CD4-positive, alpha-beta T cell (primary cell): ENCODE measurements at regions not wholly inside any gene's neighbourhood (a gene's known extent, or its start where the extent isn't known, plus 50 kb on each side); places are given as distances from the start of the nearest gene placed in this dataset.

Source experiments
- ATAC-seq: fragments of 200-7000 bp; cut with Tn5 transposase; one replicate; pipeline ENCODE4 v1.10.0; 2022; ENCODE audit warnings: mild to moderate bottlenecking; ENCODE audit not compliant: poor library complexity
- CTCF ChIA-PET: fragments of 350-600 bp; sonication (Branson Sonifier 250); formaldehyde crosslinking; loops from one replicate; lab custom pipeline; 2021; ENCODE audit warnings: antibody characterized with exemption, inconsistent platforms; lab: Charles Lee
- POLR2A ChIA-PET: fragments of 350-600 bp; sonication (Branson Sonifier 250); formaldehyde crosslinking; loops from one replicate; lab custom pipeline; 2021; ENCODE audit warnings: antibody characterized with exemption, inconsistent platforms; lab: Charles Lee
- DNase-seq, 14 experiments: peaks; one replicate each; pipeline ENCODE4 v3.0.0-alpha.2; 2013 to 2020; ENCODE audit warnings: mixed read lengths in 2 of 14
- H3K27ac ChIP-seq, 2 donors: one replicate each; pipeline versions ENCODE4 v1.5.1 to v1.7.0; 2013; ENCODE audit warnings: low read length in 2 of 2, low read depth in 1 of 2, mild to moderate bottlenecking in 1 of 2
- H3K27me3 ChIP-seq, 2 experiments: 1 replicate in 1 of 2; 2 replicates in 1 of 2; pipeline versions ENCODE4 v1.6.1 to v1.7.0; 2013; ENCODE audit warnings: low read length in 2 of 2, control low read depth in 1 of 2, mild to moderate bottlenecking in 1 of 2, moderate library complexity in 1 of 2; ENCODE audit not compliant: insufficient read depth in 2 of 2, control insufficient read depth in 1 of 2
- H3K36me3 ChIP-seq: one replicate; pipeline ENCODE4 v1.6.1; 2013; ENCODE audit warnings: low read length, control low read depth; ENCODE audit not compliant: insufficient read depth
- H3K4me1 ChIP-seq: one replicate; pipeline ENCODE4 v1.6.1; 2013; ENCODE audit warnings: low read length, control low read depth; ENCODE audit not compliant: insufficient read depth
- H3K4me3 ChIP-seq: one replicate; pipeline ENCODE4 v1.5.1; 2013; ENCODE audit warnings: mild to moderate bottlenecking, low read length, moderate library complexity
- H3K9me3 ChIP-seq, 2 experiments: 1 replicate in 1 of 2; 2 replicates in 1 of 2; pipeline versions ENCODE4 v1.6.1 to v1.7.0; 2013; ENCODE audit warnings: low read length in 2 of 2, mild to moderate bottlenecking in 2 of 2, control low read depth in 1 of 2, moderate library complexity in 1 of 2; ENCODE audit not compliant: control insufficient read depth in 1 of 2, insufficient read depth in 1 of 2
- H3K27ac Mint-ChIP-seq: one replicate; pipeline ENCODE4 v1.8.0; 2020; ENCODE audit warnings: mixed read lengths
- H3K27me3 Mint-ChIP-seq: one replicate; pipeline ENCODE4 v1.8.0; 2021; ENCODE audit warnings: mixed read lengths
- H3K36me3 Mint-ChIP-seq: one replicate; pipeline ENCODE4 v1.8.0; 2021; ENCODE audit warnings: low read depth, mixed read lengths
- H3K4me1 Mint-ChIP-seq: one replicate; pipeline ENCODE4 v1.8.0; 2021; ENCODE audit warnings: low read depth, mixed read lengths
- H3K4me3 Mint-ChIP-seq: one replicate; pipeline ENCODE4 v1.8.0; 2020; ENCODE audit warnings: mild to moderate bottlenecking, mixed read lengths
- H3K9me3 Mint-ChIP-seq: one replicate; pipeline ENCODE4 v1.8.0; 2020; ENCODE audit warnings: mixed read lengths
- intact Hi-C, 2 experiments: fragments of 100-400 bp; cut with DNase I in 1 of 2; cut with micrococcal nuclease in 1 of 2; formaldehyde crosslinking; loops; one replicate each; pipeline versions ENCODE4 v1.15.1 to v1.9.0; 2023 to 2025; cut with DNase I, micrococcal nuclease
- TF ChIP-seq, protein P1 (sequence below): fragments of 200-600 bp; IDR thresholded peaks from one replicate; pipeline ENCODE4 v1.8.0; 2022; ENCODE audit warnings: antibody characterized with exemption, mild to moderate bottlenecking

DNA sequence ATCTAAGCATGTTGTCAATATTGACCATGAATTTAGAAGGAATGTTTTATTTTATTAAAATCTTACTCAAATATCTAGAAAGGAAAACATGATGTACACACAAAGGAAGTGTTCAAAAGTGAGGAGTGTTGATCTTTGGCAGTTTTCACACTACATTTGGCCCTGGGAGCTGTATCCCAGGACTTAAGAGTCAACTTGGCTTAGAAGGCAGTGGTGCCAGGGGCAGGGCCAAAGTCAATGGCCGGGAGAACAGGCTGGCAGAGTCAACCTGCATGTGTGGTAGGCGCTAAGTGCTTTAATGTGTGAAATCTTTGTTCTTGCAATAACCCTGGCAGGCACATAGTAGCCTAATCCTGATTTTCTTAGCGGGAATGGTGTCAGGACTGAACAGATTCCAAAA lies 228.4 kb downstream of the TENT4A start:
- Histone ChIP-seq H3K27me3 (no peaks in the 10 kb centered on the region), H3K36me3 (no peaks in the 10 kb centered on the region), H3K27ac (no peak overlapping the region), H3K4me1 (no peaks in the 10 kb centered on the region), H3K4me3 (no peak overlapping the region), H3K9me3 (no peaks in the 10 kb centered on the region)
- no peaks in the 10 kb centered on the region for H3K36me3 Mint-ChIP-seq
- no peak overlapping the region for H3K4me3 Mint-ChIP-seq
- ChIA-PET CTCF (no interaction called here), POLR2A (no interaction called here)
- no peaks in the 10 kb centered on the region for H3K9me3 Mint-ChIP-seq
- DNase-seq = no peak
- no peaks in the 10 kb centered on the region for H3K4me1 Mint-ChIP-seq
- H3K27ac Mint-ChIP-seq = no peak overlapping the region
- H3K27me3 Mint-ChIP-seq = peaks cover 20% of the 10 kb centered on the region
- no peak for ATAC-seq
- TF ChIP-seq, protein P1, sequence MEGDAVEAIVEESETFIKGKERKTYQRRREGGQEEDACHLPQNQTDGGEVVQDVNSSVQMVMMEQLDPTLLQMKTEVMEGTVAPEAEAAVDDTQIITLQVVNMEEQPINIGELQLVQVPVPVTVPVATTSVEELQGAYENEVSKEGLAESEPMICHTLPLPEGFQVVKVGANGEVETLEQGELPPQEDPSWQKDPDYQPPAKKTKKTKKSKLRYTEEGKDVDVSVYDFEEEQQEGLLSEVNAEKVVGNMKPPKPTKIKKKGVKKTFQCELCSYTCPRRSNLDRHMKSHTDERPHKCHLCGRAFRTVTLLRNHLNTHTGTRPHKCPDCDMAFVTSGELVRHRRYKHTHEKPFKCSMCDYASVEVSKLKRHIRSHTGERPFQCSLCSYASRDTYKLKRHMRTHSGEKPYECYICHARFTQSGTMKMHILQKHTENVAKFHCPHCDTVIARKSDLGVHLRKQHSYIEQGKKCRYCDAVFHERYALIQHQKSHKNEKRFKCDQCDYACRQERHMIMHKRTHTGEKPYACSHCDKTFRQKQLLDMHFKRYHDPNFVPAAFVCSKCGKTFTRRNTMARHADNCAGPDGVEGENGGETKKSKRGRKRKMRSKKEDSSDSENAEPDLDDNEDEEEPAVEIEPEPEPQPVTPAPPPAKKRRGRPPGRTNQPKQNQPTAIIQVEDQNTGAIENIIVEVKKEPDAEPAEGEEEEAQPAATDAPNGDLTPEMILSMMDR = no peak
- intact Hi-C loops = no loop called here

DNA sequence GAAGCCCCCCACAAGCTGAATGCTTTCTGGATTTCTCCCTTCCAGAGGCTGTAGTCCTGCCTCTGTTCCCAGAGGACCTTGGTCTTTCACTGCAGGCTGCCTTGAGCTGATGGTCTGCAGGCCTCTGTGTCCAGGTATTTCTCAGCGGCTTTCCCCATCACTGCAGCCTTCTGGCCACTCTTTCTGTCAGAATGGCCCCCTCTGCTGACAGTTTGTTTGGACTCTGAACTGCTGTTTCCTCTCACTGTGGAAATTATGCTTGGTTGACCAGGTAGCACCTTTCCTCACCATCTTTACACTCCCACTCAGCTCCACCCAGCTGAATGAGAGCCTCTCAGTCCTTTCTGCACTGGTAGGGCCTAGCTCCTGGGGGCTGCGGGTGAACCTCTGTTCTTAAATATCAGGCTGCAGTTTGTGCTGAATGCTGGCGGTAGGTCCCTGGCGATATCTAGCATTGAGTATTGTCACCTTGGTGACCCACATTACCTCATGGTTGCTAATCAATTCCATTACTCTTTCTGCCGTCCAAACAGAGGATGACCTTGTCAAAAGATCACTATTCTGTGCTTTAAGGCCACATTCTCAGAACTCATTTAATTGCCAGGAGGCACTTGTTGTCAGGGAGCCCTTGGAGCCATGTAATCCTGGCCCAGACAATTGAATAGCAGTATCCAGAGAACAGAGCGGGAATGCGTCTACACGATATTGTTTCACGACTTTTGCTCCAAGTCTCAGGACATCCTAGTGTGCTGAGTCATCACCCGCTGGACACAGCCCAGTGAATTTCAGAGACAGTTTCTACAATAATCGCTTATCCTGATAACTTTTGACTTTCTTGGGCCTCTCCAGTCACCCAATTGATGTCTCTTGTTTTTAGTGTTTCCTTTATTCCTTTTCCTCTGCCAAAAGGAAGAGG lies 230.2 kb downstream of the TENT4A start:
- no peaks in the 10 kb centered on the region for H3K9me3 ChIP-seq
- peaks cover 11% of the 10 kb centered on the region for H3K27me3 Mint-ChIP-seq
- H3K4me1 Mint-ChIP-seq = no peaks in the 10 kb centered on the region

DNA sequence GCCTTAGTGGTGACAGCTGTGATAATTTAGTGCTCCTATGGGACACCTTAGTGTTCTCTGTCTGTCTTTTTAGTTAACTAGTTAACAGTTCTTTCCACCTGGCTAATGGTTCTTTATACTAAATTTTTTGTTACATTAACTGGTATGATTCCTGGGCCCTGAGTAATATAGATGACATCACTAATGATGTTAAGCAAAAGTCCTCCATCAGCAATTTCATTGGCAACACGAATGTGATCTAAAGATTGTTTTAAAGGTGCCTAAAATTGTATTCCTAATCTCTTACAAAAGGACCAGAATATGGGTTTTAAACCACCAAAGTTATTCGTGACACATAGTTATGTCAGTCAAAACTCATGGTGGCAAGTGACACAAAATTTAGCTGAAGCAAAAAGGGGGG lies 235.3 kb downstream of the TENT4A start:
- CTCF ChIA-PET = no interaction called here
- Histone ChIP-seq H3K27ac (no peak overlapping the region), H3K27me3 (peaks cover 4 to 8% of the 10 kb centered on the region in 2 experiments), H3K4me1 (no peaks in the 10 kb centered on the region), H3K36me3 (no peaks in the 10 kb centered on the region), H3K4me3 (no peak overlapping the region), H3K9me3 (peaks cover 0 to 6% of the 10 kb centered on the region in 2 experiments)
- no peak overlapping the region for H3K4me3 Mint-ChIP-seq
- intact Hi-C loops = no loop called here
- H3K27me3 Mint-ChIP-seq = peaks cover 20% of the 10 kb centered on the region
- no peak for ATAC-seq
- no peaks in the 10 kb centered on the region for H3K36me3 Mint-ChIP-seq
- no peaks in the 10 kb centered on the region for H3K9me3 Mint-ChIP-seq
- DNase-seq = no peak
- H3K27ac Mint-ChIP-seq = no peak overlapping the region
- POLR2A ChIA-PET = no interaction called here
- TF ChIP-seq, protein P1 = no peak
- H3K4me1 Mint-ChIP-seq = no peaks in the 10 kb centered on the region

More for the DNA sequence above, 230.2 kb downstream of the TENT4A start:
- POLR2A ChIA-PET = no interaction called here
- TF ChIP-seq, protein P1 = no peak
- intact Hi-C loops = no loop called here
- Histone ChIP-seq H3K4me1 (no peaks in the 10 kb centered on the region), H3K4me3 (no peak overlapping the region), H3K27me3 (peaks cover 0 to 4% of the 10 kb centered on the region in 2 experiments), H3K36me3 (no peaks in the 10 kb centered on the region), H3K27ac (no peak overlapping the region)
- DNase-seq = no peak
- H3K36me3 Mint-ChIP-seq = no peaks in the 10 kb centered on the region
- H3K4me3 Mint-ChIP-seq = no peak overlapping the region
- no peaks in the 10 kb centered on the region for H3K9me3 Mint-ChIP-seq
- no peak overlapping the region for H3K27ac Mint-ChIP-seq
- CTCF ChIA-PET = no interaction called here
- ATAC-seq = no peak
